Stomach (tissue), 4 donors: ENCODE measurements at regions not wholly inside any gene's neighbourhood (a gene's known extent, or its start where the extent isn't known, plus 50 kb on each side); places are given as distances from the start of the nearest gene placed in this dataset.

ENCODE experiments used
- POLR2A ChIP-seq, 4 donors: fragments of 450-650 bp; IDR thresholded peaks; one replicate each; pipeline ENCODE4 v1.6.1; 2016; ENCODE audit warnings: antibody characterized with exemption in 4 of 4, control low read depth in 2 of 4, mild to moderate bottlenecking in 1 of 4, moderate library complexity in 1 of 4
- POLR2AphosphoS5 ChIP-seq, 3 donors: sonication (generic); formaldehyde crosslinking; IDR thresholded peaks; one replicate each; pipeline ENCODE4 v1.6.1; 2016; ENCODE audit warnings: antibody characterized with exemption in 3 of 3
- TF ChIP-seq, protein P1 (sequence below), 7 experiments: fragments of 450-650 bp in 4 of 7; fragments of 200-600 bp in 3 of 7; sonication (generic) in 3 of 7; IDR thresholded peaks; one replicate each; pipeline ENCODE4 v1.5.1; 2016 to 2019; ENCODE audit warnings: antibody characterized with exemption in 7 of 7, control low read depth in 2 of 7, mild to moderate bottlenecking in 1 of 7

DNA sequence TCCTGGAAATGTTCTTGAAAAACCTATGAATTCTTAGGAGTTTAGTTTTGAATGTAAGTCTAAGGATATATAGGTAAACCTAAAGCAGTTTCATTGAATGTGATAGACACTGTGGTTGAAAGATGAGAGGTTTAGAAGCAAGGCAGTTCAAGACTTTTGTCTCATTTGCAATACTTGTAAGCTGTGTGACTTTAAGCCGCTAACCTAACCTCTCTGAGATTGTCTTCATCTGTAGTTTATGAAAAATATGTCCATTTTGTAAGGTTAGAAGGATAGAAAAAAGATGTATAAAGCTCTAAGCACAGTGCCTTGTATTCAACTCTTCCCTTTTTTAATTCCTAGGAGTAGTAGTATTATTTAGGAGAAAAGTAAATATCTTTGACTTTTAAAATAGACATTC, 306.6 kb upstream of the ARRDC4 start:
- TF ChIP-seq POLR2AphosphoS5 (IDR thresholded peaks at IDR 0.05) (no peak), POLR2A (IDR thresholded peaks at IDR 0.05) (no peak)
- TF ChIP-seq, protein P1, sequence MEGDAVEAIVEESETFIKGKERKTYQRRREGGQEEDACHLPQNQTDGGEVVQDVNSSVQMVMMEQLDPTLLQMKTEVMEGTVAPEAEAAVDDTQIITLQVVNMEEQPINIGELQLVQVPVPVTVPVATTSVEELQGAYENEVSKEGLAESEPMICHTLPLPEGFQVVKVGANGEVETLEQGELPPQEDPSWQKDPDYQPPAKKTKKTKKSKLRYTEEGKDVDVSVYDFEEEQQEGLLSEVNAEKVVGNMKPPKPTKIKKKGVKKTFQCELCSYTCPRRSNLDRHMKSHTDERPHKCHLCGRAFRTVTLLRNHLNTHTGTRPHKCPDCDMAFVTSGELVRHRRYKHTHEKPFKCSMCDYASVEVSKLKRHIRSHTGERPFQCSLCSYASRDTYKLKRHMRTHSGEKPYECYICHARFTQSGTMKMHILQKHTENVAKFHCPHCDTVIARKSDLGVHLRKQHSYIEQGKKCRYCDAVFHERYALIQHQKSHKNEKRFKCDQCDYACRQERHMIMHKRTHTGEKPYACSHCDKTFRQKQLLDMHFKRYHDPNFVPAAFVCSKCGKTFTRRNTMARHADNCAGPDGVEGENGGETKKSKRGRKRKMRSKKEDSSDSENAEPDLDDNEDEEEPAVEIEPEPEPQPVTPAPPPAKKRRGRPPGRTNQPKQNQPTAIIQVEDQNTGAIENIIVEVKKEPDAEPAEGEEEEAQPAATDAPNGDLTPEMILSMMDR (IDR thresholded peaks at IDR 0.05), result no peak
